ENCODE measurements at regions not wholly inside any gene's neighbourhood (a gene's known extent, or its start where the extent isn't known, plus 50 kb on each side); places are given as distances from the start of the nearest gene placed in this dataset.

DNA sequence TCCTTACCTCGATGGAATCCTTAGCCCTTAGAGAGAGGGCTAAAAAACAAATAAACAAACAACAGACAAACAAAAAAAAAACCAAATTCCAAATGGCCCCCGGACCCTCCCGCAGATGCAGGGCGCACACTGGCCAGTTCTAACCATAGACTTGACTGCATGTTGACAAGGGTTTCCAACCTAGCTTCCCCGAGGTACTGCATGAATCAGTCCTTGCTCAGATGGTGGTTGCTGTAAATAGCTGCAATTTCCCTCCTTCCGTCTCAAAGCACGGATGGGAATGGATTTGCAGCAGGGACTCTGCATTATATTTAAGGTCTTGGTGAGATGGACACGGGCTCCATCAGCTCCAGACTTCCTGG, 162.8 kb downstream of the CD47 start:
- Histone ChIP-seq H3K27me3 (ENCODE audit: insufficient read depth, low read length) (peaks cover 37% of the 10 kb centered on the region), H3K27ac (ENCODE audit: low read depth, low read length) (no peak overlapping the region), H3K79me2 (ENCODE audit: insufficient read depth, low read length) (no peaks in the 10 kb centered on the region), H3K4me3 (ENCODE audit: insufficient read depth, low read length) (peak overlapping the region; percentile 76), H4K20me1 (ENCODE audit: insufficient read depth, low read length) (no peaks in the 10 kb centered on the region), H2AFZ (ENCODE audit: low read length) (peak overlapping the region; percentile 86), H3K4me1 (ENCODE audit: insufficient read depth, low read length) (peaks cover 4% of the 10 kb centered on the region), H3K36me3 (ENCODE audit: insufficient read depth, low read length) (no peaks in the 10 kb centered on the region), H3K4me2 (ENCODE audit: insufficient read depth, low read length) (peak overlapping the region; percentile 96), H3K9me3 (ENCODE audit: low read depth, low read length) (no peaks in the 10 kb centered on the region)
- no peak for TF ChIP-seq CTCF (IDR thresholded peaks at IDR 0.05; ENCODE audit: extremely low read depth, low read depth, low read length)
- peak; percentile 41 for DNase-seq (ENCODE audit: insufficient read length, low spot score, missing footprints)

DNA sequence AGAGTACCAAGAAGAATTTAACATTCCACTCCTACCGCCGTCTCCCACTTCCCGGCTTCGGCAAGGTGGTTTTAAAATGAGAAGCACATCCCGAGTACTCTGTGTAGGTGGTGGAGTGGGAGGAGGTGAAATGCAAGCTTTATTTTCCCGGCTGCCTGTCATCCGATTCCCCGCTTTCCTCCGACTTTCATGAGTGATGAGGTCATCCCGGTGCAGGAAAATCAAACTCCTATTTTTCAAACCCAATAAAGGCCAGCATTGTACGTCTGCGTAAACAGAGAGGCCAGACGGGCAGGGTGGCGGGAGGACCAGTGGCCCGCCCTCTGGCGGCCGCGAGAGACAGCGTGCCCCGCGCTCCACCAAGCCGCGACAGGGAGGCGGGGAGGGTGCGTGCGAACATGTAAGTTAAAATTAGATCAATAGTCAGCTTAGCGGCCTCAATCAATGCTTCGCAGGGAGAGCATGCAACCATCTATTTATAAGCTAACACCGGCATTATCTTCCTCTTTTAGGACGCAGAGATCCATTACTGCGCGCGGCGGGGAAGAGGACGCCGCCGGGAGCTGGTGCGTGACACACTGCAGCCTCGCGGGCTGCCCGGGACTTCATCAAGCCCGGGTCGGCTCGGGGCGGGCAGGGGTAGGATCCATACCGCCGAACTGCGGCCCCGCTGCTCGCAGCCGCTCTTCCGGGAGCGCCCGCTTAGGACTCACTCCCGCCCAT, 163.3 kb downstream of the CD47 start:
- TF ChIP-seq CTCF (IDR thresholded peaks at IDR 0.05; ENCODE audit: extremely low read depth, low read depth, low read length), result peak; percentile 87
- H3K4me3 ChIP-seq (ENCODE audit: insufficient read depth, low read length), result peak overlapping the region; percentile 76
- no peaks in the 10 kb centered on the region for H4K20me1 ChIP-seq (ENCODE audit: insufficient read depth, low read length)
- no peaks in the 10 kb centered on the region for H3K9me3 ChIP-seq (ENCODE audit: low read depth, low read length)
- H3K4me2 ChIP-seq (ENCODE audit: insufficient read depth, low read length), result peak overlapping the region; percentile 96
- H3K27me3 ChIP-seq (ENCODE audit: insufficient read depth, low read length), result peaks cover 42% of the 10 kb centered on the region
- H3K4me1 ChIP-seq (ENCODE audit: insufficient read depth, low read length), result peaks cover 4% of the 10 kb centered on the region
- H3K27ac ChIP-seq (ENCODE audit: low read depth, low read length), result no peak overlapping the region
- peak; percentile 93 for DNase-seq (ENCODE audit: insufficient read length, low spot score, missing footprints)
- no peaks in the 10 kb centered on the region for H3K36me3 ChIP-seq (ENCODE audit: insufficient read depth, low read length)
- no peaks in the 10 kb centered on the region for H3K79me2 ChIP-seq (ENCODE audit: insufficient read depth, low read length)
- H2AFZ ChIP-seq (ENCODE audit: low read length), result peak overlapping the region; percentile 86

- Histone ChIP-seq H3K36me3 (ENCODE audit: insufficient read depth, low read length) (no peaks in the 10 kb centered on the region), H3K27ac (ENCODE audit: low read depth, low read length) (no peak overlapping the region), H3K27me3 (ENCODE audit: insufficient read depth, low read length) (peaks cover 51% of the 10 kb centered on the region), H2AFZ (ENCODE audit: low read length) (no peak overlapping the region), H3K4me1 (ENCODE audit: insufficient read depth, low read length) (peaks cover 4% of the 10 kb centered on the region), H3K4me3 (ENCODE audit: insufficient read depth, low read length) (no peak overlapping the region), H4K20me1 (ENCODE audit: insufficient read depth, low read length) (no peaks in the 10 kb centered on the region), H3K79me2 (ENCODE audit: insufficient read depth, low read length) (no peaks in the 10 kb centered on the region), H3K4me2 (ENCODE audit: insufficient read depth, low read length) (no peak overlapping the region), H3K9me3 (ENCODE audit: low read depth, low read length) (no peaks in the 10 kb centered on the region)
- TF ChIP-seq CTCF (IDR thresholded peaks at IDR 0.05; ENCODE audit: extremely low read depth, low read depth, low read length), result no peak
- DNase-seq (ENCODE audit: insufficient read length, low spot score, missing footprints), result peak; percentile 34
Observed at GRCh38 chr3:107925851-107926250, 165.0 kb downstream of the CD47 start.

DNA sequence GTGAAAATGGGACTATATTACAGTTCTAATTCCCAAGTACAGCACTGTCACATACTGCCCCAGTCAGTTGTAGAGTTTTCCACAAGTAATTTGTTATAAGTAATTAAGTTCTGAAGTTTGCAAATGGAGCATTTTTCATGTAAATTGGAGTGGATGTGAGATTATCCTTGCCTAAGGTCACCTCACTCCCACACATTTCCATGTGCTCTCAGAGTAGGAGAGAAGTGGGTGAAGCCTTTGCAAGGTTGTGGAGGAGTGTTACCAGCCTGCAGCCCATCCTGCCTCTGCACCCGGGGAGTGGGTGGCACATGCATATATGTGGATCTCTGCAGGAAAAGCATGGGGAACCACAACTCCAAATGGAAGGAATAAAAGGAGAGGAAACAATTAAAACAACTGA, 169.8 kb downstream of the CD47 start:
- Histone ChIP-seq H3K9me3 (ENCODE audit: low read depth, low read length) (no peaks in the 10 kb centered on the region), H3K4me1 (ENCODE audit: insufficient read depth, low read length) (no peaks in the 10 kb centered on the region), H3K4me3 (ENCODE audit: insufficient read depth, low read length) (no peak overlapping the region), H3K27ac (ENCODE audit: low read depth, low read length) (no peak overlapping the region), H3K36me3 (ENCODE audit: insufficient read depth, low read length) (no peaks in the 10 kb centered on the region), H3K79me2 (ENCODE audit: insufficient read depth, low read length) (no peaks in the 10 kb centered on the region), H3K27me3 (ENCODE audit: insufficient read depth, low read length) (peaks cover 67% of the 10 kb centered on the region), H2AFZ (ENCODE audit: low read length) (no peak overlapping the region), H3K4me2 (ENCODE audit: insufficient read depth, low read length) (no peak overlapping the region), H4K20me1 (ENCODE audit: insufficient read depth, low read length) (no peaks in the 10 kb centered on the region)
- TF ChIP-seq CTCF (IDR thresholded peaks at IDR 0.05; ENCODE audit: extremely low read depth, low read depth, low read length), result no peak
- no peak for DNase-seq (ENCODE audit: insufficient read length, low spot score, missing footprints)

Data from osteoblast (primary cell).